HG03442 (cell line): ENCODE measurements at regions not wholly inside any gene's neighbourhood (a gene's known extent, or its start where the extent isn't known, plus 50 kb on each side); places are given as distances from the start of the nearest gene placed in this dataset.

Experiments
- ATAC-seq: cut with Tn5 transposase; IDR thresholded peaks from one replicate; pipeline ENCODE4 v1.9.1; 2021; ENCODE audit warnings: mild to moderate bottlenecking, moderate library complexity; ENCODE audit not compliant: unreplicated experiment

- ATAC-seq: no peak
These were observed 74.1 kb upstream of the UNC5B start for GRCh38 chr10:71138166-71138830.

GRCh38 chr10:71141528-71141927 lies 70.8 kb upstream of the UNC5B start:
- ATAC-seq: no peak

GRCh38 chr10:71143170-71143569 lies 69.2 kb upstream of the UNC5B start:
- no peak for ATAC-seq

- no peak for ATAC-seq
These were observed 68.8 kb upstream of the UNC5B start for GRCh38 chr10:71143610-71144009.

GRCh38 chr10:71144824-71145223 lies 67.5 kb upstream of the UNC5B start:
- ATAC-seq: no peak

- no peak for ATAC-seq
These were observed 66.9 kb upstream of the UNC5B start for GRCh38 chr10:71145352-71145945.

GRCh38 chr10:71150796-71151195 lies 61.6 kb upstream of the UNC5B start:
- no peak for ATAC-seq

GRCh38 chr10:71152043-71152442 lies 60.3 kb upstream of the UNC5B start:
- no peak for ATAC-seq

- ATAC-seq: no peak
These were observed 55.9 kb upstream of the UNC5B start for GRCh38 chr10:71156436-71156835.

GRCh38 chr10:71157435-71157834 lies 54.9 kb upstream of the UNC5B start:
- no peak for ATAC-seq

- ATAC-seq: no peak
These were observed 54.1 kb upstream of the UNC5B start for GRCh38 chr10:71158251-71158650.

- no peak for ATAC-seq
These were observed 53.5 kb upstream of the UNC5B start for GRCh38 chr10:71158902-71159301.

- ATAC-seq: no peak
These were observed 52.5 kb upstream of the UNC5B start for GRCh38 chr10:71159892-71160291.

- ATAC-seq: no peak
These were observed 50.9 kb upstream of the UNC5B start for GRCh38 chr10:71161425-71161824.
